ENCODE measurements at regions not wholly inside any gene's neighbourhood (a gene's known extent, or its start where the extent isn't known, plus 50 kb on each side); places are given as distances from the start of the nearest gene placed in this dataset.

DNA sequence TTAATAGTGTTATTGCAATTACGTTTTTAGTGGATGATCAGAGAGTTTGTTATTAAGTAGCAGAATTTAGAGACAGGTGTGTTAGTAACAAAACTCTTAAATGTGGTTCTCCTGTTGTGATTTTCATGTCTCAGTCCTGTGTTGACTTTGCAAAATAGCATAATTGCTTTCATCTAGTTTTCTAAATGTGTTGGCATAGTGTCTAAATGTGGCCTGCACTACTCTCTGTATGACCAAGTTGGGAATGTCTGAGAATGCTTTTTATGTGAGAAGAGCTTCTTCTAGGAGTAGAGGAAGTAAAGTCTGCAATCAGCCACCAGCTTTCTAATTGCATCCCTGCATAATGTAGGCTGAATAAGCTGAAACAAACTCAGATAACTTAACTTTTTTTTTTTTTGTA is 158.6 kb upstream of the FAT1 start:
- H3K27me3 ChIP-seq, result no peaks in the 10 kb centered on the region
- no peaks in the 10 kb centered on the region for H3K79me2 ChIP-seq
- DNase-seq (ENCODE audit: low spot score), result no peak
- no peaks in the 10 kb centered on the region for H3K9me3 ChIP-seq (ENCODE audit: low read depth)
- 97% methylated on average over 1 of the region's 1 CpG for WGBS (ENCODE audit: low lambda C conversion rate, missing lambda C conversion rate)
- H3K27ac ChIP-seq, result no peak overlapping the region
- no peak overlapping the region for H3K4me2 ChIP-seq
- H2AFZ ChIP-seq, result no peak overlapping the region
- H3K4me1 ChIP-seq (ENCODE audit: insufficient read depth), result peaks cover 4% of the 10 kb centered on the region
- H3K36me3 ChIP-seq (replicated peaks; ENCODE audit: insufficient read depth, low read depth), result no peaks in the 10 kb centered on the region
- H3K4me3 ChIP-seq, result no peak overlapping the region
- no peaks in the 10 kb centered on the region for H3K9me2 ChIP-seq (replicated peaks; ENCODE audit: insufficient read depth)
- H4K20me1 ChIP-seq (ENCODE audit: insufficient read depth, poor library complexity, severe bottlenecking), result no peaks in the 10 kb centered on the region
- TF ChIP-seq EZH2 (IDR thresholded peaks at IDR 0.05; ENCODE audit: borderline replicate concordance) (no peak), EZH2phosphoT487 (IDR thresholded peaks at IDR 0.05; ENCODE audit: low read depth, severe bottlenecking, unreplicated experiment) (no peak)
- TF ChIP-seq, protein P1, sequence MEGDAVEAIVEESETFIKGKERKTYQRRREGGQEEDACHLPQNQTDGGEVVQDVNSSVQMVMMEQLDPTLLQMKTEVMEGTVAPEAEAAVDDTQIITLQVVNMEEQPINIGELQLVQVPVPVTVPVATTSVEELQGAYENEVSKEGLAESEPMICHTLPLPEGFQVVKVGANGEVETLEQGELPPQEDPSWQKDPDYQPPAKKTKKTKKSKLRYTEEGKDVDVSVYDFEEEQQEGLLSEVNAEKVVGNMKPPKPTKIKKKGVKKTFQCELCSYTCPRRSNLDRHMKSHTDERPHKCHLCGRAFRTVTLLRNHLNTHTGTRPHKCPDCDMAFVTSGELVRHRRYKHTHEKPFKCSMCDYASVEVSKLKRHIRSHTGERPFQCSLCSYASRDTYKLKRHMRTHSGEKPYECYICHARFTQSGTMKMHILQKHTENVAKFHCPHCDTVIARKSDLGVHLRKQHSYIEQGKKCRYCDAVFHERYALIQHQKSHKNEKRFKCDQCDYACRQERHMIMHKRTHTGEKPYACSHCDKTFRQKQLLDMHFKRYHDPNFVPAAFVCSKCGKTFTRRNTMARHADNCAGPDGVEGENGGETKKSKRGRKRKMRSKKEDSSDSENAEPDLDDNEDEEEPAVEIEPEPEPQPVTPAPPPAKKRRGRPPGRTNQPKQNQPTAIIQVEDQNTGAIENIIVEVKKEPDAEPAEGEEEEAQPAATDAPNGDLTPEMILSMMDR (IDR thresholded peaks at IDR 0.05; ENCODE audit: poor library complexity), result no peak

- Histone ChIP-seq H3K27me3 (no peaks in the 10 kb centered on the region), H3K4me2 (no peak overlapping the region), H3K9me2 (replicated peaks; ENCODE audit: insufficient read depth) (no peaks in the 10 kb centered on the region), H3K4me3 (no peak overlapping the region), H2AFZ (no peak overlapping the region), H3K36me3 (replicated peaks; ENCODE audit: insufficient read depth, low read depth) (no peaks in the 10 kb centered on the region), H3K79me2 (no peaks in the 10 kb centered on the region), H4K20me1 (ENCODE audit: insufficient read depth, poor library complexity, severe bottlenecking) (no peaks in the 10 kb centered on the region), H3K4me1 (ENCODE audit: insufficient read depth) (peaks cover 4% of the 10 kb centered on the region), H3K27ac (no peak overlapping the region), H3K9me3 (ENCODE audit: low read depth) (no peaks in the 10 kb centered on the region)
- WGBS (ENCODE audit: low lambda C conversion rate, missing lambda C conversion rate), result 75% methylated on average over 6 of the region's 6 CpGs
- no peak for DNase-seq (ENCODE audit: low spot score)
- TF ChIP-seq, protein P1 (IDR thresholded peaks at IDR 0.05; ENCODE audit: poor library complexity), result no peak
- no peak for TF ChIP-seq EZH2 (IDR thresholded peaks at IDR 0.05; ENCODE audit: borderline replicate concordance)
- no peak for TF ChIP-seq EZH2phosphoT487 (IDR thresholded peaks at IDR 0.05; ENCODE audit: low read depth, severe bottlenecking, unreplicated experiment)
Measured at GRCh38 chr4:186885289-186885688, 161.6 kb upstream of the FAT1 start.

DNA sequence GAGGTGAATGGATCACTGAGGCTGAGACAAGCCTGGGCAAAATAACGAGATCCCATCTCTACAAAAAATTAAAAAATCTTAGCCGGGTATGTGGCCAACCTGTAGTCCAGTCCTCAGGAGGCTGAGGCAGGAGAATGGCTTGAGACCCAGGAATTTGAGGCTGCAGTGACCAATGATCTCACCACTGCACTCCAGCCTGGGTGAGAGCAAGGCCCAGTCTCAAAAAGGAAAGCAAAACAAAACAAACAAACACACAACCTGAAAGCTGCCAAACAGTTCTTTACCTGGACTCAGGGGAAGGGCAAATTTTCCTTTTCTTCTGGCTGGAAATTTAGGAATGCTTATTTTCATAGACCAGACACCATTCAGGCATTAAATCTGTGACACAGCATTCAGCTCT is 163.1 kb upstream of the FAT1 start:
- Histone ChIP-seq H3K4me3 (no peak overlapping the region), H3K4me2 (no peak overlapping the region), H3K4me1 (ENCODE audit: insufficient read depth) (peaks cover 4% of the 10 kb centered on the region), H3K36me3 (replicated peaks; ENCODE audit: insufficient read depth, low read depth) (no peaks in the 10 kb centered on the region), H3K9me3 (ENCODE audit: low read depth) (no peaks in the 10 kb centered on the region), H3K27me3 (no peaks in the 10 kb centered on the region), H3K27ac (no peak overlapping the region), H2AFZ (no peak overlapping the region), H4K20me1 (ENCODE audit: insufficient read depth, poor library complexity, severe bottlenecking) (no peaks in the 10 kb centered on the region), H3K9me2 (replicated peaks; ENCODE audit: insufficient read depth) (no peaks in the 10 kb centered on the region), H3K79me2 (no peaks in the 10 kb centered on the region)
- 94% methylated on average over 2 of the region's 2 CpGs for WGBS (ENCODE audit: low lambda C conversion rate, missing lambda C conversion rate)
- TF ChIP-seq, protein P1 (IDR thresholded peaks at IDR 0.05; ENCODE audit: poor library complexity), result no peak
- TF ChIP-seq EZH2 (IDR thresholded peaks at IDR 0.05; ENCODE audit: borderline replicate concordance), result no peak
- no peak for DNase-seq (ENCODE audit: low spot score)

DNA sequence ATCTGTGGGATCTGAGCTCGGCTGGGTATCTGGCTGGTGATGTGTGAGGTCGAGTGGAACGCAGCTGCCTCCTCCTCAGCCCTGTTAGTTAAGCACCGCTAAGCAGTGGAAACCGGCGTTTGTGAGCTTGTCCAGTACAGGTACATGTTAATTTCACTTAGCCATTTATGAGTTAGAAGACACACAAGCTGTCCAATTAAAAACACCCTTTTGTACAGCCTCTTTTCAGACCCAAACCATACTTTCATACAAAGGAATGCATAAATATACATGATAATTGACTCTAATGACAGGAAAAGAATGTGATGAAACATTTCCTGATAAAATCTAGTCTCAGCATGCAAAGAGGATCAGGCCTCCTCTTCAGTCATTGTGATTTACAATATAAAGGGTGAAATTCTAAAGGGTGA is 163.6 kb upstream of the FAT1 start:
- no peak overlapping the region for H3K4me2 ChIP-seq
- H3K27me3 ChIP-seq, result no peaks in the 10 kb centered on the region
- H2AFZ ChIP-seq, result no peak overlapping the region
- no peak for DNase-seq (ENCODE audit: low spot score)
- WGBS (ENCODE audit: low lambda C conversion rate, missing lambda C conversion rate), result 68% methylated on average over 6 of the region's 6 CpGs
- TF ChIP-seq, protein P1 (IDR thresholded peaks at IDR 0.05; ENCODE audit: poor library complexity), result no peak
- TF ChIP-seq EZH2phosphoT487 (IDR thresholded peaks at IDR 0.05; ENCODE audit: low read depth, severe bottlenecking, unreplicated experiment) (no peak), EZH2 (IDR thresholded peaks at IDR 0.05; ENCODE audit: borderline replicate concordance) (no peak)
- no peaks in the 10 kb centered on the region for H3K9me2 ChIP-seq (replicated peaks; ENCODE audit: insufficient read depth)
- H3K4me1 ChIP-seq (ENCODE audit: insufficient read depth), result peaks cover under 1% of the 10 kb centered on the region
- H3K36me3 ChIP-seq (replicated peaks; ENCODE audit: insufficient read depth, low read depth), result no peaks in the 10 kb centered on the region
- H4K20me1 ChIP-seq (ENCODE audit: insufficient read depth, poor library complexity, severe bottlenecking), result no peaks in the 10 kb centered on the region
- H3K4me3 ChIP-seq, result no peak overlapping the region
- no peaks in the 10 kb centered on the region for H3K9me3 ChIP-seq (ENCODE audit: low read depth)
- H3K27ac ChIP-seq, result no peak overlapping the region
- no peaks in the 10 kb centered on the region for H3K79me2 ChIP-seq

All from hepatocyte (in vitro differentiated cells).